ENCODE measurements at regions not wholly inside any gene's neighbourhood (a gene's known extent, or its start where the extent isn't known, plus 50 kb on each side); places are given as distances from the start of the nearest gene placed in this dataset.

DNA sequence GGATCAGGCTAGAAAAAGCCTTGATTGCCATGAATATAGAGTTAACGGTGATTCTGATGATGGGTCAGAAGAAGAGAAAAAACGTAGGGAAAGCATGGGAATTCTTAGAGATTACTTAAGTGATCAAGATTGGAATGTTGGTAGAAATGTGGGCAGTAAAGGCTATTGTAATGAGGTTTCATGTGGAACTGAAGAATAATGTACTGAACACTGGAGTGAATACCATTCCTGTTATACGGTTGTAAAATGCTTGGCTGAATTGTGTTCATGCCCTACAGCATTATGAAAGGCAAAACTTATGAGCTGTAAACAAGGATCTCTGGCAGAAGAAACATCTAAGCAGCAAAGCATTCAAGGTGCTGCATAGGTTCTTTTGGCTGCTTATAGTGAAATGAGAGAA is 414.1 kb upstream of the CBLB start:
- H3K4me1 Mint-ChIP-seq (ENCODE audit: insufficient read depth, unreplicated experiment), result no peaks in the 10 kb centered on the region

GRCh38 chr3:106288781-106289180 is 420.0 kb upstream of the CBLB start:
- no TSS peak for BruUV-seq (replicated peaks)
- no peak overlapping the region for H3K27ac Mint-ChIP-seq (ENCODE audit: low read depth, unreplicated experiment)
- no peak for TF ChIP-seq CTCF (IDR thresholded peaks at IDR 0.05; ENCODE audit: unreplicated experiment)
- intact Hi-C loops (cut with micrococcal nuclease), result no loop called here
- DNase-seq (ENCODE audit: unreplicated experiment), result no peak
- no peaks in the 10 kb centered on the region for H3K36me3 Mint-ChIP-seq (ENCODE audit: insufficient read depth, unreplicated experiment)
- H3K4me3 Mint-ChIP-seq (ENCODE audit: unreplicated experiment), result no peak overlapping the region
- POLR2A ChIA-PET, result no interaction called here
- no peaks in the 10 kb centered on the region for H3K9me3 Mint-ChIP-seq (ENCODE audit: unreplicated experiment)
- CTCF ChIA-PET, result interaction anchor here (0.6 to 0.8 kb wide), 3 partner anchors 31 to 776 kb away, joined by 3 to 4 read pairs (median 3); no protein-coding TSS in a partner anchor
- H3K27me3 Mint-ChIP-seq (ENCODE audit: insufficient read depth, unreplicated experiment), result no peaks in the 10 kb centered on the region
- no peaks in the 10 kb centered on the region for H3K4me1 Mint-ChIP-seq (ENCODE audit: insufficient read depth, unreplicated experiment)

More for the DNA sequence above, 414.1 kb upstream of the CBLB start:
- H3K9me3 Mint-ChIP-seq (ENCODE audit: unreplicated experiment), result no peaks in the 10 kb centered on the region
- H3K4me3 Mint-ChIP-seq (ENCODE audit: unreplicated experiment), result no peak overlapping the region
- intact Hi-C loops (cut with micrococcal nuclease), result no loop called here
- ChIA-PET POLR2A (no interaction called here), CTCF (no interaction called here)
- DNase-seq (ENCODE audit: unreplicated experiment), result no peak
- BruUV-seq (replicated peaks), result no TSS peak
- H3K27me3 Mint-ChIP-seq (ENCODE audit: insufficient read depth, unreplicated experiment), result no peaks in the 10 kb centered on the region
- TF ChIP-seq CTCF (IDR thresholded peaks at IDR 0.05; ENCODE audit: unreplicated experiment), result no peak
- H3K27ac Mint-ChIP-seq (ENCODE audit: low read depth, unreplicated experiment), result no peak overlapping the region
- H3K36me3 Mint-ChIP-seq (ENCODE audit: insufficient read depth, unreplicated experiment), result no peaks in the 10 kb centered on the region

- CTCF ChIA-PET, result no interaction called here
- no peak for TF ChIP-seq CTCF (IDR thresholded peaks at IDR 0.05; ENCODE audit: unreplicated experiment)
- H3K27me3 Mint-ChIP-seq (ENCODE audit: insufficient read depth, unreplicated experiment), result no peaks in the 10 kb centered on the region
- no peaks in the 10 kb centered on the region for H3K4me1 Mint-ChIP-seq (ENCODE audit: insufficient read depth, unreplicated experiment)
- intact Hi-C loops (cut with micrococcal nuclease), result no loop called here
- H3K9me3 Mint-ChIP-seq (ENCODE audit: unreplicated experiment), result no peaks in the 10 kb centered on the region
- no peaks in the 10 kb centered on the region for H3K36me3 Mint-ChIP-seq (ENCODE audit: insufficient read depth, unreplicated experiment)
- no peak overlapping the region for H3K27ac Mint-ChIP-seq (ENCODE audit: low read depth, unreplicated experiment)
- no TSS peak for BruUV-seq (replicated peaks)
- no peak overlapping the region for H3K4me3 Mint-ChIP-seq (ENCODE audit: unreplicated experiment)
- POLR2A ChIA-PET, result no interaction called here
- DNase-seq (ENCODE audit: unreplicated experiment), result no peak
Measured at GRCh38 chr3:106290304-106290997, 421.6 kb upstream of the CBLB start.

DNA sequence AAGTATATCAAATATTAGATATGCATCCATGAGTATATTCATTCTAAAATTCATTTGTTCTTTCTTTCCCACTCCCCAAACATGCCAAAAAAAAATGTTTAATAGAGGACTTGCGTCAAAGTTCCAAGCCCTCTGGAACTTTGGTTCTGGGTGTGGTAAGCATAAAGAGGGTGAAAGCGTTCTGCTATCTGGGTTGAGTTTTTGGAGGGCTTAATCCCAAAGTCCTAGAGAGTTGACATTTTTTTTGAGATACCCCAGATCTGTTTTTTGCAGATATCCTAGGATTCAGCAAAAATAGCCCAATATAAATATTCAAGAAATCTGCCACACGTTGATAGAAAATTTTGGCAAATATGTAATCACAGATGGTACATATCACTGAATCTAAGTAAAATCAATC is 424.3 kb upstream of the CBLB start:
- H3K27ac Mint-ChIP-seq (ENCODE audit: low read depth, unreplicated experiment), result no peak overlapping the region
- TF ChIP-seq CTCF (IDR thresholded peaks at IDR 0.05; ENCODE audit: unreplicated experiment), result no peak
- BruUV-seq (replicated peaks), result no TSS peak
- no peaks in the 10 kb centered on the region for H3K36me3 Mint-ChIP-seq (ENCODE audit: insufficient read depth, unreplicated experiment)
- POLR2A ChIA-PET, result interaction anchor here (0.5 kb wide), 1 partner anchor 233 kb away, joined by 4 read pairs; no protein-coding TSS in a partner anchor
- no peak for DNase-seq (ENCODE audit: unreplicated experiment)
- H3K4me1 Mint-ChIP-seq (ENCODE audit: insufficient read depth, unreplicated experiment), result no peaks in the 10 kb centered on the region
- H3K9me3 Mint-ChIP-seq (ENCODE audit: unreplicated experiment), result no peaks in the 10 kb centered on the region
- no peak overlapping the region for H3K4me3 Mint-ChIP-seq (ENCODE audit: unreplicated experiment)
- intact Hi-C loops (cut with micrococcal nuclease), result no loop called here
- H3K27me3 Mint-ChIP-seq (ENCODE audit: insufficient read depth, unreplicated experiment), result no peaks in the 10 kb centered on the region
- CTCF ChIA-PET, result no interaction called here
